Prostate gland (tissue), 2 donors: ENCODE measurements at regions not wholly inside any gene's neighbourhood (a gene's known extent, or its start where the extent isn't known, plus 50 kb on each side); places are given as distances from the start of the nearest gene placed in this dataset.

Source experiments
- POLR2A ChIP-seq: fragments of 450-650 bp; IDR thresholded peaks from one replicate; pipeline ENCODE4 v1.6.1; 2016; ENCODE audit warnings: antibody characterized with exemption, mild to moderate bottlenecking
- POLR2AphosphoS5 ChIP-seq: sonication (generic); formaldehyde crosslinking; IDR thresholded peaks from one replicate; pipeline ENCODE4 v1.6.1; 2017; ENCODE audit warnings: antibody characterized with exemption
- TF ChIP-seq, protein P1 (sequence below), 4 experiments: fragments of 200-600 bp in 2 of 4; fragments of 450-650 bp in 2 of 4; sonication (generic) in 2 of 4; IDR thresholded peaks; 1 replicate in 3 of 4; 2 replicates in 1 of 4; pipeline ENCODE4 v1.5.1; 2016 to 2019; ENCODE audit warnings: antibody characterized with exemption in 4 of 4, mild to moderate bottlenecking in 2 of 4, moderate library complexity in 2 of 4

DNA sequence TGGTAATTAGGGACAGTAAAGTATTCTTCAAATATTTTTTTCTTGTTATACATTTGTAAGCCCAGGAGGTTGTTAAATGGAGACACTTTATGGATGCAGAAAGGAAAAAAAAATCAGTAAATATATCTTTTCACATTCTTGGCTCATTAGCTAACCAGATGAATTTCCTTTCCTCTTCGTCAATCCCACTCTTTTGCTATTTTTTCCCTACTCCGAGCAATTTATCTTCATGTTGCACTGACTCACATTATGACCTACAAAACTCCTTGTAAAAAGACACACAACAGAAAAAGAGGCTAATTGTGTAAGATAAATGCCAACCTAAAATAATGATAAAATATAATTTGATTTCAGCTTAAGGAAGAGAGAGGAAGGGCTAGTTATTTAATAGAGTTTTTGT lies 472.9 kb upstream of the ZNF337 start:
- TF ChIP-seq, protein P1, sequence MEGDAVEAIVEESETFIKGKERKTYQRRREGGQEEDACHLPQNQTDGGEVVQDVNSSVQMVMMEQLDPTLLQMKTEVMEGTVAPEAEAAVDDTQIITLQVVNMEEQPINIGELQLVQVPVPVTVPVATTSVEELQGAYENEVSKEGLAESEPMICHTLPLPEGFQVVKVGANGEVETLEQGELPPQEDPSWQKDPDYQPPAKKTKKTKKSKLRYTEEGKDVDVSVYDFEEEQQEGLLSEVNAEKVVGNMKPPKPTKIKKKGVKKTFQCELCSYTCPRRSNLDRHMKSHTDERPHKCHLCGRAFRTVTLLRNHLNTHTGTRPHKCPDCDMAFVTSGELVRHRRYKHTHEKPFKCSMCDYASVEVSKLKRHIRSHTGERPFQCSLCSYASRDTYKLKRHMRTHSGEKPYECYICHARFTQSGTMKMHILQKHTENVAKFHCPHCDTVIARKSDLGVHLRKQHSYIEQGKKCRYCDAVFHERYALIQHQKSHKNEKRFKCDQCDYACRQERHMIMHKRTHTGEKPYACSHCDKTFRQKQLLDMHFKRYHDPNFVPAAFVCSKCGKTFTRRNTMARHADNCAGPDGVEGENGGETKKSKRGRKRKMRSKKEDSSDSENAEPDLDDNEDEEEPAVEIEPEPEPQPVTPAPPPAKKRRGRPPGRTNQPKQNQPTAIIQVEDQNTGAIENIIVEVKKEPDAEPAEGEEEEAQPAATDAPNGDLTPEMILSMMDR (IDR thresholded peaks at IDR 0.05): no peak
- no peak for TF ChIP-seq POLR2AphosphoS5
- TF ChIP-seq POLR2A: no peak
